ENCODE measurements at regions not wholly inside any gene's neighbourhood (a gene's known extent, or its start where the extent isn't known, plus 50 kb on each side); places are given as distances from the start of the nearest gene placed in this dataset.

- Histone ChIP-seq H3K36me3 (no peaks in the 10 kb centered on the region), H3K27me3 (no peaks in the 10 kb centered on the region), H3K4me1 (ENCODE audit: low read depth) (no peaks in the 10 kb centered on the region), H3K27ac (no peak overlapping the region), H3K4me3 (no peak overlapping the region), H3K9me3 (ENCODE audit: low read depth) (no peaks in the 10 kb centered on the region)
- TF ChIP-seq CTCF (IDR thresholded peaks at IDR 0.05; ENCODE audit: low read depth, low read length), result no peak
- peak in 1 of 2 donors; percentile 27 for DNase-seq (ENCODE audit: low read depth in 1 of 2, low spot score in 1 of 2)
Measured at GRCh38 chr4:112927544-112927943, 121.9 kb upstream of the ANK2 start.

- no peak overlapping the region for H3K27ac ChIP-seq
- no peaks in the 10 kb centered on the region for H3K9me3 ChIP-seq (ENCODE audit: low read depth)
- no peak for TF ChIP-seq CTCF (IDR thresholded peaks at IDR 0.05; ENCODE audit: low read depth, low read length)
Measured at GRCh38 chr4:112931001-112931400, 118.5 kb upstream of the ANK2 start.

GRCh38 chr4:112933790-112934189, 115.7 kb upstream of the ANK2 start:
- DNase-seq (ENCODE audit: low read depth in 1 of 2, low spot score in 1 of 2), result no peak
- Histone ChIP-seq H3K27ac (no peak overlapping the region), H3K36me3 (no peaks in the 10 kb centered on the region), H3K4me3 (no peak overlapping the region), H3K27me3 (no peaks in the 10 kb centered on the region), H3K4me1 (ENCODE audit: low read depth) (no peaks in the 10 kb centered on the region), H3K9me3 (ENCODE audit: low read depth) (no peaks in the 10 kb centered on the region)
- TF ChIP-seq CTCF (IDR thresholded peaks at IDR 0.05; ENCODE audit: low read depth, low read length), result no peak

More at GRCh38 chr4:112931001-112931400, 118.5 kb upstream of the ANK2 start:
- Histone ChIP-seq H3K4me3 (no peak overlapping the region), H3K27me3 (no peaks in the 10 kb centered on the region), H3K36me3 (no peaks in the 10 kb centered on the region), H3K4me1 (ENCODE audit: low read depth) (no peaks in the 10 kb centered on the region)
- DNase-seq (ENCODE audit: low read depth in 1 of 2, low spot score in 1 of 2), result no peak

- no peaks in the 10 kb centered on the region for H3K4me1 ChIP-seq (ENCODE audit: low read depth)
- DNase-seq (ENCODE audit: low read depth in 1 of 2, low spot score in 1 of 2), result peak; percentile 19 to 69
- no peaks in the 10 kb centered on the region for H3K36me3 ChIP-seq
- H3K4me3 ChIP-seq, result no peak overlapping the region
- no peaks in the 10 kb centered on the region for H3K27me3 ChIP-seq
- TF ChIP-seq CTCF (IDR thresholded peaks at IDR 0.05; ENCODE audit: low read depth, low read length), result peak; percentile 68
- H3K9me3 ChIP-seq (ENCODE audit: low read depth), result no peaks in the 10 kb centered on the region
- H3K27ac ChIP-seq, result no peak overlapping the region
Measured at GRCh38 chr4:112938461-112939058, 110.9 kb upstream of the ANK2 start.

GRCh38 chr4:112939901-112940300, 109.6 kb upstream of the ANK2 start:
- Histone ChIP-seq H3K9me3 (ENCODE audit: low read depth) (no peaks in the 10 kb centered on the region), H3K27ac (no peak overlapping the region), H3K36me3 (no peaks in the 10 kb centered on the region), H3K4me3 (no peak overlapping the region), H3K4me1 (ENCODE audit: low read depth) (no peaks in the 10 kb centered on the region), H3K27me3 (no peaks in the 10 kb centered on the region)
- no peak for TF ChIP-seq CTCF (IDR thresholded peaks at IDR 0.05; ENCODE audit: low read depth, low read length)
- DNase-seq (ENCODE audit: low read depth in 1 of 2, low spot score in 1 of 2), result no peak

Data from cardiac muscle cell (in vitro differentiated cells and primary cell).